Endothelial cell (in vitro differentiated cells): ENCODE measurements at regions not wholly inside any gene's neighbourhood (a gene's known extent, or its start where the extent isn't known, plus 50 kb on each side); places are given as distances from the start of the nearest gene placed in this dataset.

Experiments used
- DNase-seq: peaks from one replicate; pipeline ENCODE4 v3.0.0; 2021; ENCODE audit warnings: low spot score
- H3K27ac Mint-ChIP-seq: one replicate; pipeline ENCODE4 v1.8.0; 2021; ENCODE audit warnings: mixed read lengths, inconsistent platforms; ENCODE audit not compliant: unreplicated experiment
- H3K27me3 Mint-ChIP-seq: one replicate; pipeline ENCODE4 v1.8.0; 2021; ENCODE audit warnings: mild to moderate bottlenecking, moderate library complexity, mixed read lengths, inconsistent platforms; ENCODE audit not compliant: unreplicated experiment
- H3K36me3 Mint-ChIP-seq: one replicate; pipeline ENCODE4 v1.8.0; 2021; ENCODE audit warnings: mild to moderate bottlenecking, low read depth, mixed read lengths, inconsistent platforms; ENCODE audit not compliant: unreplicated experiment
- H3K4me1 Mint-ChIP-seq: one replicate; pipeline ENCODE4 v1.8.0; 2021; ENCODE audit warnings: mild to moderate bottlenecking, mixed read lengths, inconsistent platforms; ENCODE audit not compliant: unreplicated experiment
- H3K4me3 Mint-ChIP-seq: one replicate; pipeline ENCODE4 v1.8.0; 2021; ENCODE audit warnings: mild to moderate bottlenecking, mixed read lengths, inconsistent platforms; ENCODE audit not compliant: unreplicated experiment
- H3K9me3 Mint-ChIP-seq: one replicate; pipeline ENCODE4 v1.8.0; 2021; ENCODE audit warnings: mixed read lengths, inconsistent platforms; ENCODE audit not compliant: unreplicated experiment
- CTCF ChIP-seq: fragments of 200-600 bp; sonication (generic); IDR thresholded peaks from one replicate; pipeline ENCODE4 v1.5.0; 2021; ENCODE audit warnings: antibody characterized with exemption; ENCODE audit not compliant: unreplicated experiment

- no peaks in the 10 kb centered on the region for H3K9me3 Mint-ChIP-seq
- no peak for TF ChIP-seq CTCF
- no peaks in the 10 kb centered on the region for H3K4me1 Mint-ChIP-seq
- no peaks in the 10 kb centered on the region for H3K27me3 Mint-ChIP-seq
- no peak overlapping the region for H3K27ac Mint-ChIP-seq
- no peak for DNase-seq
- no peaks in the 10 kb centered on the region for H3K36me3 Mint-ChIP-seq
- H3K4me3 Mint-ChIP-seq, result no peak overlapping the region
Measured at GRCh38 chr4:151882072-151882803, 121.4 kb upstream of the GATB start.

GRCh38 chr4:151879705-151880445 is 119.1 kb upstream of the GATB start:
- H3K27me3 Mint-ChIP-seq, result no peaks in the 10 kb centered on the region
- H3K4me1 Mint-ChIP-seq, result peaks cover under 1% of the 10 kb centered on the region
- no peak for TF ChIP-seq CTCF
- H3K9me3 Mint-ChIP-seq, result no peaks in the 10 kb centered on the region
- no peak for DNase-seq
- no peak overlapping the region for H3K27ac Mint-ChIP-seq
- no peaks in the 10 kb centered on the region for H3K36me3 Mint-ChIP-seq
- H3K4me3 Mint-ChIP-seq, result no peak overlapping the region

GRCh38 chr4:151876381-151876988 is 115.7 kb upstream of the GATB start:
- H3K27ac Mint-ChIP-seq, result no peak overlapping the region
- no peak overlapping the region for H3K4me3 Mint-ChIP-seq
- H3K36me3 Mint-ChIP-seq, result peaks cover 6% of the 10 kb centered on the region
- no peaks in the 10 kb centered on the region for H3K9me3 Mint-ChIP-seq
- peaks cover 2% of the 10 kb centered on the region for H3K27me3 Mint-ChIP-seq
- no peak for TF ChIP-seq CTCF
- H3K4me1 Mint-ChIP-seq, result peaks cover 4% of the 10 kb centered on the region
- DNase-seq, result no peak

GRCh38 chr4:151874328-151874727 is 113.5 kb upstream of the GATB start:
- no peak overlapping the region for H3K27ac Mint-ChIP-seq
- peaks cover 6% of the 10 kb centered on the region for H3K36me3 Mint-ChIP-seq

More at GRCh38 chr4:151874328-151874727, 113.5 kb upstream of the GATB start:
- TF ChIP-seq CTCF, result no peak
- peaks cover 2% of the 10 kb centered on the region for H3K27me3 Mint-ChIP-seq
- no peak overlapping the region for H3K4me3 Mint-ChIP-seq
- no peaks in the 10 kb centered on the region for H3K9me3 Mint-ChIP-seq
- peaks cover 4% of the 10 kb centered on the region for H3K4me1 Mint-ChIP-seq
- no peak for DNase-seq
